ENCODE measurements at regions not wholly inside any gene's neighbourhood (a gene's known extent, or its start where the extent isn't known, plus 50 kb on each side); places are given as distances from the start of the nearest gene placed in this dataset.

- Histone ChIP-seq H3K36me3 (ENCODE audit: control insufficient read depth in 2 of 2, insufficient read depth in 2 of 2, low read length in 1 of 2) (no peaks in the 10 kb centered on the region), H3K27me3 (ENCODE audit: control insufficient read depth in 2 of 2, insufficient read depth in 1 of 2, low read length in 1 of 2) (peaks cover 0 to 16% of the 10 kb centered on the region in 2 donors), H3K4me3 (ENCODE audit: low read length in 2 of 2) (no peak overlapping the region), H3K4me1 (ENCODE audit: control insufficient read depth in 2 of 2, insufficient read depth in 2 of 2, low read length in 2 of 2) (no peaks in the 10 kb centered on the region), H3K27ac (ENCODE audit: low read depth in 1 of 2, low read length in 1 of 2) (no peak overlapping the region), H3K9me3 (ENCODE audit: control insufficient read depth in 2 of 2, insufficient read depth in 1 of 2, low read length in 1 of 2) (no peaks in the 10 kb centered on the region)
- 94% methylated on average over 11 of the region's 11 CpGs for WGBS
- DNase-seq (ENCODE audit: low read depth in 6 of 9, low spot score in 9 of 9), result no peak
Measured at GRCh38 chr1:22237433-22238093, 94.7 kb upstream of the WNT4 start.

DNA sequence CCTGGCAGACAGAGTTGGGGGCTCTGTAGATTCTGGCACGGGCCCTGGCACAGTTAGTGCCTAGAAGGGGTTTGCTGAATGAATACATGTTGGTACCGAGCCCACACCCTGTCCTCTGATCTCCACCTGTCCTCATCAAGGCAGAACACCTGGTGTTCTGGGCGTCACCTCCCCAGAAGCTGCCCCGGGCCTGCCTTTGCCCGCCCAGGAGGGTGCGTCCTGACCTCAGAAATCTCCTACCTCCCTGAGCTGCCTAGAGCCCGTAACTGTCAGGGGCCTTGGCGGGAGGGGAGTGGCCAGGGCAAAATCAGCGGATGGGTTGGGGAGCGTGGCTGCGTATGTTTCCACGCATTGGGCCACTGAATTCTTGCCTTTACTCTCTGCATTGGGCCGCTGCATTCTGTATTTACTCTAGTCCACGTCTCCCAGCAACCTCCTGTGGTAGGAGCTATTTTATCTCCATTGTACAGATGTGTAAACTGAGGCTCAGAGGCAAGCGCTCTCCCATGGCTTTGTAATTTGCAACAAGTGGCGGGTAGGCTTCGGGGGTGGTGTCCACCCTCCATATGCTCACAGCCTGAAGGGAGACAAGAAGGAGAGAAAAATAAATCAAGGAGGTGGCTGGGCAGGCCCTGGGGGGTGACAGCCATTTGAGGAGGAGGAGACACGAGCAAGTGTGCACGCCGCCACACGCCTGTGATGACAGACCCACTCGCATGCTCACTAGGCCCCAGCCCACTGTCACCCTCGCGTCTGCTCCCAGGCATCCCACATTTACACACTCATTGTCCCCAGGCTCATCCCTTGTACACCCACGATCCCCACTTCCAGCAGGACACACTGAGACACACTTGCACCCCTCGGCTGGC lies 95.7 kb upstream of the WNT4 start:
- no peak for DNase-seq (ENCODE audit: low read depth in 6 of 9, low spot score in 9 of 9)
- Histone ChIP-seq H3K36me3 (ENCODE audit: control insufficient read depth in 2 of 2, insufficient read depth in 2 of 2, low read length in 1 of 2) (no peaks in the 10 kb centered on the region), H3K4me1 (ENCODE audit: control insufficient read depth in 2 of 2, insufficient read depth in 2 of 2, low read length in 2 of 2) (no peaks in the 10 kb centered on the region), H3K27me3 (ENCODE audit: control insufficient read depth in 2 of 2, insufficient read depth in 1 of 2, low read length in 1 of 2) (peaks cover 0 to 13% of the 10 kb centered on the region in 2 donors), H3K9me3 (ENCODE audit: control insufficient read depth in 2 of 2, insufficient read depth in 1 of 2, low read length in 1 of 2) (no peaks in the 10 kb centered on the region), H3K4me3 (ENCODE audit: low read length in 2 of 2) (no peak overlapping the region), H3K27ac (ENCODE audit: low read depth in 1 of 2, low read length in 1 of 2) (no peak overlapping the region)
- WGBS, result 95% methylated on average over 26 of the region's 26 CpGs

DNA sequence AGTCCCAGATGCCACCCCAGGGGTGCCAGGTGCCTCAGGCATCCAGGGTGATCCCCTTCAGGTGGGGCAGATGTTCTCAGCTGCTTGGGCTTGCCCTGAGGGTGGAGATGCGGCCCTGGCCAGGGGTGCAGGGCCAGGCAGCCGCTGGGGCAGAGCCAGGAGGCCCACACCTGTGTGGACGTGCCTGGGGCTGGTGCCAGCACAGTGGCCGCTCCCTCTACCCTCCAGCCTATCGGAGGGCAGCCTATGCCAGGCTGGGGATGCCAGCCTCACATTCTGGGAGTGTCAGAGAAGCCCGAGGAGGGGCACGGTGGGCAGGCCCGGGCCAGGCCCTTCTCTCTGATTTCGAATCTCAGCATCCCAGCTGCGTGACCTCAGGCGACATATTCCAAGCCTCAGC lies 96.5 kb upstream of the WNT4 start:
- WGBS, result 97% methylated on average over 11 of the region's 11 CpGs
- no peak overlapping the region for H3K4me3 ChIP-seq (ENCODE audit: low read length in 2 of 2)
- peaks cover 0 to 6% of the 10 kb centered on the region in 2 donors for H3K27me3 ChIP-seq (ENCODE audit: control insufficient read depth in 2 of 2, insufficient read depth in 1 of 2, low read length in 1 of 2)
- no peak for DNase-seq (ENCODE audit: low read depth in 6 of 9, low spot score in 9 of 9)
- H3K4me1 ChIP-seq (ENCODE audit: control insufficient read depth in 2 of 2, insufficient read depth in 2 of 2, low read length in 2 of 2), result no peaks in the 10 kb centered on the region
- H3K9me3 ChIP-seq (ENCODE audit: control insufficient read depth in 2 of 2, insufficient read depth in 1 of 2, low read length in 1 of 2), result no peaks in the 10 kb centered on the region
- no peaks in the 10 kb centered on the region for H3K36me3 ChIP-seq (ENCODE audit: control insufficient read depth in 2 of 2, insufficient read depth in 2 of 2, low read length in 1 of 2)
- H3K27ac ChIP-seq (ENCODE audit: low read depth in 1 of 2, low read length in 1 of 2), result no peak overlapping the region

GRCh38 chr1:22241250-22241649 lies 98.4 kb upstream of the WNT4 start:
- no peak overlapping the region for H3K27ac ChIP-seq (ENCODE audit: low read depth in 1 of 2, low read length in 1 of 2)
- no peaks in the 10 kb centered on the region for H3K36me3 ChIP-seq (ENCODE audit: control insufficient read depth in 2 of 2, insufficient read depth in 2 of 2, low read length in 1 of 2)
- H3K4me1 ChIP-seq (ENCODE audit: control insufficient read depth in 2 of 2, insufficient read depth in 2 of 2, low read length in 2 of 2), result no peaks in the 10 kb centered on the region
- no peak overlapping the region for H3K4me3 ChIP-seq (ENCODE audit: low read length in 2 of 2)
- H3K27me3 ChIP-seq (ENCODE audit: control insufficient read depth in 2 of 2, insufficient read depth in 1 of 2, low read length in 1 of 2), result peaks cover 0 to 3% of the 10 kb centered on the region in 2 donors
- H3K9me3 ChIP-seq (ENCODE audit: control insufficient read depth in 2 of 2, insufficient read depth in 1 of 2, low read length in 1 of 2), result no peaks in the 10 kb centered on the region
- WGBS, result 93% methylated on average over 3 of the region's 3 CpGs
- no peak for DNase-seq (ENCODE audit: low read depth in 6 of 9, low spot score in 9 of 9)

DNA sequence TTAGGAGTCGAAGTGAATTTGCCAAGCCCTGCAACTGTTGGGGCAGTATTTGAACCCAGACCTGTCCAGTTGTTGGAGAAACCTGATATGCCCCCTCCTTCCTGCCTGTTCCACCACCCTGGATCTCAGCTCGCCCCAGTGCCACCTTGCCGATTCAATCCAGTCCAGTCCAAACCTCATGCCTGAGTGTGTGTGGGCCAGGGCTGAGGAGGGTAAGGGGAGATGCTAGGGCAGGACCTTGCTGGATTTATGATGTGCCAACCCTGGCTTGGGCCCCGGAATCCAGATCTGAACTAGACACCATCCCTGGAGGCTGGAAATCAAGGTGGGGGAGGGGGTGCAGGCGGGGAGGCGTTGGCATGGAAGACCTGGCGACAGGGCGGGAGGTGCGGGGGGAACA lies 98.9 kb upstream of the WNT4 start:
- Histone ChIP-seq H3K9me3 (ENCODE audit: control insufficient read depth in 2 of 2, insufficient read depth in 1 of 2, low read length in 1 of 2) (no peaks in the 10 kb centered on the region), H3K4me3 (ENCODE audit: low read length in 2 of 2) (no peak overlapping the region), H3K27ac (ENCODE audit: low read depth in 1 of 2, low read length in 1 of 2) (no peak overlapping the region), H3K36me3 (ENCODE audit: control insufficient read depth in 2 of 2, insufficient read depth in 2 of 2, low read length in 1 of 2) (no peaks in the 10 kb centered on the region), H3K4me1 (ENCODE audit: control insufficient read depth in 2 of 2, insufficient read depth in 2 of 2, low read length in 2 of 2) (no peaks in the 10 kb centered on the region), H3K27me3 (ENCODE audit: control insufficient read depth in 2 of 2, insufficient read depth in 1 of 2, low read length in 1 of 2) (no peaks in the 10 kb centered on the region)
- WGBS, result 98% methylated on average over 9 of the region's 9 CpGs
- no peak for DNase-seq (ENCODE audit: low read depth in 6 of 9, low spot score in 9 of 9)

GRCh38 chr1:22245100-22245650 lies 102.3 kb upstream of the WNT4 start:
- Histone ChIP-seq H3K36me3 (ENCODE audit: control insufficient read depth in 2 of 2, insufficient read depth in 2 of 2, low read length in 1 of 2) (no peaks in the 10 kb centered on the region), H3K9me3 (ENCODE audit: control insufficient read depth in 2 of 2, insufficient read depth in 1 of 2, low read length in 1 of 2) (no peaks in the 10 kb centered on the region), H3K27ac (ENCODE audit: low read depth in 1 of 2, low read length in 1 of 2) (no peak overlapping the region), H3K4me3 (ENCODE audit: low read length in 2 of 2) (no peak overlapping the region), H3K27me3 (ENCODE audit: control insufficient read depth in 2 of 2, insufficient read depth in 1 of 2, low read length in 1 of 2) (peaks cover 2% of the 10 kb centered on the region in 2 donors), H3K4me1 (ENCODE audit: control insufficient read depth in 2 of 2, insufficient read depth in 2 of 2, low read length in 2 of 2) (no peaks in the 10 kb centered on the region)
- no peak for DNase-seq (ENCODE audit: low read depth in 6 of 9, low spot score in 9 of 9)
- 88% methylated on average over 9 of the region's 9 CpGs for WGBS

GRCh38 chr1:22245726-22246125 lies 102.8 kb upstream of the WNT4 start:
- 73% methylated on average over 8 of the region's 8 CpGs for WGBS
- no peak overlapping the region for H3K27ac ChIP-seq (ENCODE audit: low read depth in 1 of 2, low read length in 1 of 2)
- no peaks in the 10 kb centered on the region for H3K4me1 ChIP-seq (ENCODE audit: control insufficient read depth in 2 of 2, insufficient read depth in 2 of 2, low read length in 2 of 2)
- H3K4me3 ChIP-seq (ENCODE audit: low read length in 2 of 2), result no peak overlapping the region
- H3K27me3 ChIP-seq (ENCODE audit: control insufficient read depth in 2 of 2, insufficient read depth in 1 of 2, low read length in 1 of 2), result peaks cover 2% of the 10 kb centered on the region in 2 donors
- H3K36me3 ChIP-seq (ENCODE audit: control insufficient read depth in 2 of 2, insufficient read depth in 2 of 2, low read length in 1 of 2), result no peaks in the 10 kb centered on the region
- no peaks in the 10 kb centered on the region for H3K9me3 ChIP-seq (ENCODE audit: control insufficient read depth in 2 of 2, insufficient read depth in 1 of 2, low read length in 1 of 2)
- no peak for DNase-seq (ENCODE audit: low read depth in 6 of 9, low spot score in 9 of 9)

DNA sequence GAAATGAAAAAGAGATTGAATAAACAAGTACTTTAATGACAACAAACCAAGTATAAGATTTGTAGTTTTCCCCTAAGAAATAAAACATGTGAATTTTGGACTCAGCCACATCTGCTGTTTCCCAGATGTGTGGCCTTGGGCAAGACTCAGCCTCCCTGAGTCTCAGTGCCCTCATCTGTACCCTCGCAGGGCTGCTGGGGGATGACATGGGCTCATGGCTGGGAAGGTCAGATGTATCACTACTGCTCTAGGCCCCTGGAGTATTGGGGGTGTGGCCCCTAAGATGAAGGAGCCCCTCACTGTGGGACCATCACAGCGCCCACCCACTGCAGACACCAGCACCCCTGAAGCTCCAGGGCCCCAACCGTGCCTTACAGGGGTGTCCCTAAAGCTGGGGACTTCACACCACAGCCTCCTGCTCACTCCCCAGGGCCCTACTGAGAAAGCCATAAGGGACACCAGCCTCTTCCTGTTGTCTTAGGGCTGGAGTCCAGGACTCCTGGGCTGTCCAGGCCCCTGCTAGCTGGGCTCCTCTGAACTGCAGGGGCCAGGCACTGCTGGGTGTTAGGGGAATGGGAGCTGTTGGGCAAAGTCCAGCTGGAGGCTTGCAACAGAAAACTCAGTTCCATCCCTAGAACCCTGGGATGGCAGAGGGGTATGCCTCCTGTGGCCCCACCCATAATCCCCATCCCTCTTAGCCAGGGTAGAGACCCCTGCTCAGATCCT lies 104.0 kb upstream of the WNT4 start:
- Histone ChIP-seq H3K36me3 (ENCODE audit: control insufficient read depth in 2 of 2, insufficient read depth in 2 of 2, low read length in 1 of 2) (no peaks in the 10 kb centered on the region), H3K27me3 (ENCODE audit: control insufficient read depth in 2 of 2, insufficient read depth in 1 of 2, low read length in 1 of 2) (peaks cover 2 to 5% of the 10 kb centered on the region in 2 donors), H3K9me3 (ENCODE audit: control insufficient read depth in 2 of 2, insufficient read depth in 1 of 2, low read length in 1 of 2) (no peaks in the 10 kb centered on the region), H3K4me1 (ENCODE audit: control insufficient read depth in 2 of 2, insufficient read depth in 2 of 2, low read length in 2 of 2) (no peaks in the 10 kb centered on the region), H3K27ac (ENCODE audit: low read depth in 1 of 2, low read length in 1 of 2) (no peak overlapping the region), H3K4me3 (ENCODE audit: low read length in 2 of 2) (no peak overlapping the region)
- WGBS, result 97% methylated on average over 3 of the region's 3 CpGs
- no peak for DNase-seq (ENCODE audit: low read depth in 6 of 9, low spot score in 9 of 9)

Data from thymus (tissue), 11 donors.